IMR-90 (cell line): ENCODE measurements at regions not wholly inside any gene's neighbourhood (a gene's known extent, or its start where the extent isn't known, plus 50 kb on each side); places are given as distances from the start of the nearest gene placed in this dataset.

Experiments used
- CTCF ChIP-seq: conservative IDR thresholded peaks from 2 replicates; pipeline ENCODE4 v1.5.1; 2012; ENCODE audit warnings: mild to moderate bottlenecking, low read depth, low read length, improper control_type of control experiment
- ELK1 ChIP-seq: fragments of 150-350 bp; IDR thresholded peaks from 2 replicates; pipeline ENCODE4 v1.6.1; 2016; ENCODE audit warnings: low read depth, mild to moderate bottlenecking, low read length, moderate library complexity, borderline replicate concordance
- MXI1 ChIP-seq: IDR thresholded peaks from 2 replicates; pipeline ENCODE4 v1.6.1; 2012; ENCODE audit warnings: low read depth, mild to moderate bottlenecking, low read length, moderate library complexity, borderline replicate concordance
- POLR2A ChIP-seq: IDR thresholded peaks from 2 replicates; pipeline ENCODE4 v1.6.1; 2012; ENCODE audit warnings: mild to moderate bottlenecking, low read depth, low read length
- RAD21 ChIP-seq: IDR thresholded peaks from 2 replicates; pipeline ENCODE4 v1.6.1; 2012; ENCODE audit warnings: low read length, improper control_type of control experiment
- SMC3 ChIP-seq: fragments of 150-350 bp; IDR thresholded peaks from 2 replicates; pipeline ENCODE4 v1.6.1; 2016; ENCODE audit warnings: low read depth, mild to moderate bottlenecking, antibody characterized with exemption, low read length, moderate library complexity
- USF2 ChIP-seq: fragments of 150-350 bp; IDR thresholded peaks from 2 replicates; pipeline ENCODE4 v1.6.1; 2017; ENCODE audit warnings: mild to moderate bottlenecking, antibody characterized with exemption, low read length, low read depth

- TF ChIP-seq CTCF (no peak), ELK1 (no peak), USF2 (no peak), POLR2A (no peak), RAD21 (no peak), MXI1 (no peak), SMC3 (no peak)
These were observed 382.7 kb downstream of the LNPK start for GRCh38 chr2:175619179-175620045.
